WTC11 (cell line): ENCODE measurements at regions not wholly inside any gene's neighbourhood (a gene's known extent, or its start where the extent isn't known, plus 50 kb on each side); places are given as distances from the start of the nearest gene placed in this dataset.

Source experiments
- ATAC-seq: fragments of 200-7000 bp; cut with Tn5 transposase; 2 replicates; pipeline ENCODE4 v1.10.0; 2021; ENCODE audit warnings: mild to moderate bottlenecking, moderate library complexity
- CTCF ChIA-PET: fragments of 300-600 bp; sonication (Branson Sonifier 250); formaldehyde crosslinking; loops from one replicate; lab custom pipeline; 2021; ENCODE audit warnings: antibody characterized with exemption; lab: Charles Lee
- POLR2A ChIA-PET: fragments of 350-600 bp; sonication (Branson Sonifier 250); formaldehyde crosslinking; loops from one replicate; lab custom pipeline; 2021; ENCODE audit warnings: antibody characterized with exemption; lab: Charles Lee
- DNase-seq: peaks from one replicate; pipeline ENCODE4 v3.0.0; 2021; ENCODE audit warnings: low spot score
- H3K27ac Mint-ChIP-seq: 2 replicates; pipeline ENCODE4 v1.8.0; 2021; ENCODE audit warnings: mixed read lengths
- H3K27me3 Mint-ChIP-seq: 2 replicates; pipeline ENCODE4 v1.8.0; 2021; ENCODE audit warnings: low read depth, mild to moderate bottlenecking, moderate library complexity, mixed read lengths
- H3K36me3 Mint-ChIP-seq: 2 replicates; pipeline ENCODE4 v1.8.0; 2021; ENCODE audit warnings: mixed read lengths
- H3K4me1 Mint-ChIP-seq: 2 replicates; pipeline ENCODE4 v1.8.0; 2022; ENCODE audit warnings: mixed read lengths
- H3K4me3 Mint-ChIP-seq: 2 replicates; pipeline ENCODE4 v1.8.0; 2021; ENCODE audit warnings: mild to moderate bottlenecking, moderate library complexity, mixed read lengths
- H3K9me3 Mint-ChIP-seq: 2 replicates; pipeline ENCODE4 v1.8.0; 2021; ENCODE audit warnings: mixed read lengths
- AR ChIP-seq: fragments of 250-450 bp; sonication (Bioruptor Pico); IDR thresholded peaks from 2 replicates; pipeline ENCODE4 v1.9.0; 2021; ENCODE audit warnings: mild to moderate bottlenecking
- ARID4B ChIP-seq: sonication (generic); formaldehyde crosslinking; IDR thresholded peaks from 2 replicates; pipeline ENCODE4 v1.8.0; 2023; ENCODE audit warnings: missing genetic modification reagents, mild to moderate bottlenecking, borderline replicate concordance
- ATF6 ChIP-seq: sonication (generic); formaldehyde crosslinking; IDR thresholded peaks from 2 replicates; pipeline ENCODE4 v1.8.1; 2023; ENCODE audit warnings: mild to moderate bottlenecking, missing genetic modification reagents
- CDX4 ChIP-seq: fragments of 250-450 bp; sonication (Bioruptor Pico); IDR thresholded peaks from 2 replicates; pipeline ENCODE4 v1.9.0; 2021; ENCODE audit warnings: moderate library complexity, mild to moderate bottlenecking, inconsistent platforms, borderline replicate concordance
- CREM ChIP-seq: sonication (generic); formaldehyde crosslinking; IDR thresholded peaks from 2 replicates; pipeline ENCODE4 v1.8.1; 2022; ENCODE audit warnings: mild to moderate bottlenecking, missing genetic modification reagents, moderate library complexity
- E2F5 ChIP-seq: sonication (generic); formaldehyde crosslinking; IDR thresholded peaks from 2 replicates; pipeline ENCODE4 v1.8.1; 2022; ENCODE audit warnings: mild to moderate bottlenecking, moderate library complexity, missing genetic modification reagents
- ELF4 ChIP-seq: sonication (generic); formaldehyde crosslinking; IDR thresholded peaks from 2 replicates; pipeline ENCODE4 v1.8.1; 2022; ENCODE audit warnings: low read depth, mild to moderate bottlenecking, moderate library complexity, missing genetic modification reagents
- FOXP1 ChIP-seq: sonication (generic); formaldehyde crosslinking; IDR thresholded peaks from 2 replicates; pipeline ENCODE4 v1.8.0; 2022; ENCODE audit warnings: missing genetic modification reagents, mild to moderate bottlenecking, moderate library complexity, borderline replicate concordance
- MAX ChIP-seq: sonication (generic); formaldehyde crosslinking; IDR thresholded peaks from 2 replicates; pipeline ENCODE4 v1.8.0; 2022; ENCODE audit warnings: mild to moderate bottlenecking, missing genetic modification reagents
- NR1H2 ChIP-seq: sonication (generic); formaldehyde crosslinking; IDR thresholded peaks from 2 replicates; pipeline ENCODE4 v1.9.0; 2021; ENCODE audit warnings: mild to moderate bottlenecking, moderate library complexity, missing genetic modification reagents
- OVOL2 ChIP-seq: fragments of 250-450 bp; sonication (Bioruptor Pico); IDR thresholded peaks from 2 replicates; pipeline ENCODE4 v1.9.0; 2021; ENCODE audit warnings: mild to moderate bottlenecking, borderline replicate concordance
- RELA ChIP-seq: sonication (generic); formaldehyde crosslinking; IDR thresholded peaks from 2 replicates; pipeline ENCODE4 v1.8.1; 2022; ENCODE audit warnings: missing genetic modification reagents, mild to moderate bottlenecking, borderline replicate concordance
- STAT6 ChIP-seq: sonication (generic); formaldehyde crosslinking; conservative IDR thresholded peaks from 2 replicates; pipeline ENCODE4 v1.8.1; 2023; ENCODE audit warnings: mild to moderate bottlenecking, low read depth, missing genetic modification reagents, moderate library complexity
- ZNF532 ChIP-seq: fragments of 250-450 bp; sonication (Bioruptor Pico); IDR thresholded peaks from 2 replicates; pipeline ENCODE4 v1.9.0; 2021; ENCODE audit warnings: mild to moderate bottlenecking, borderline replicate concordance

GRCh38 chr6:134636186-134636799 lies 313.6 kb downstream of the ALDH8A1 start (continued):
- TF ChIP-seq AR (CRISPR knock-in tag) = no peak
- no peak for TF ChIP-seq E2F5

- DNase-seq = no peak
- Mint-ChIP-seq H3K4me3 (no peak overlapping the region), H3K27me3 (no peaks in the 10 kb centered on the region), H3K9me3 (peaks cover 8% of the 10 kb centered on the region), H3K27ac (no peak overlapping the region), H3K36me3 (peaks cover 6% of the 10 kb centered on the region), H3K4me1 (peaks cover 21% of the 10 kb centered on the region)
- POLR2A ChIA-PET = no interaction called here
- no peak for ATAC-seq
- CTCF ChIA-PET = interaction anchor here (1.2 kb wide), 1 partner anchor 188 kb away, joined by 3 read pairs; no protein-coding TSS in a partner anchor
- no peak for TF ChIP-seq NR1H2 (CRISPR knock-in tag)
- no peak for TF ChIP-seq ELF4
- no peak for TF ChIP-seq CREM (CRISPR knock-in tag)
- TF ChIP-seq ZNF532 (CRISPR knock-in tag) = no peak
- TF ChIP-seq ARID4B (CRISPR knock-in tag) = no peak
- TF ChIP-seq RELA = no peak
- TF ChIP-seq MAX (CRISPR knock-in tag) = no peak
- no peak for TF ChIP-seq FOXP1
- no peak for TF ChIP-seq OVOL2 (CRISPR knock-in tag)
- no peak for TF ChIP-seq CDX4 (CRISPR knock-in tag)
- TF ChIP-seq ATF6 (CRISPR knock-in tag) = no peak
- TF ChIP-seq STAT6 = no peak
Measured at GRCh38 chr6:134634966-134635365, 314.9 kb downstream of the ALDH8A1 start.
